GM23248 (cell line): ENCODE measurements at regions not wholly inside any gene's neighbourhood (a gene's known extent, or its start where the extent isn't known, plus 50 kb on each side); places are given as distances from the start of the nearest gene placed in this dataset.

ENCODE experiments used
- EZH2 ChIP-seq: fragments of 200-600 bp; sonication (generic); IDR thresholded peaks from 2 replicates; pipeline ENCODE4 v1.6.1; 2018; ENCODE audit warnings: antibody characterized with exemption, mild to moderate bottlenecking; ENCODE audit not compliant: insufficient read depth, poor library complexity, severe bottlenecking
- EZH2phosphoT487 ChIP-seq: fragments of 200-600 bp; sonication (generic); IDR thresholded peaks from 2 replicates; pipeline ENCODE4 v1.6.1; 2018; ENCODE audit warnings: antibody characterized with exemption, moderate library complexity, mild to moderate bottlenecking, low read depth; ENCODE audit not compliant: insufficient read depth

GRCh38 chr5:8333485-8333884, 464.5 kb downstream of the MTRR start:
- TF ChIP-seq EZH2 (no peak), EZH2phosphoT487 (no peak)
